ENCODE measurements at regions not wholly inside any gene's neighbourhood (a gene's known extent, or its start where the extent isn't known, plus 50 kb on each side); places are given as distances from the start of the nearest gene placed in this dataset.

GRCh38 chr1:56324504-56324903 lies 254.9 kb downstream of the PLPP3 start:
- intact Hi-C loops (cut with DNase I): no loop called here
- H3K27ac ChIP-seq: no peak overlapping the region
- TF ChIP-seq POLR2A (IDR thresholded peaks at IDR 0.05): no peak
- no peak for TF ChIP-seq CTCF (IDR thresholded peaks at IDR 0.05)
- 100% methylated on average over 1 of the region's 1 CpG for WGBS (ENCODE audit: insufficient coverage, low coverage, low lambda C conversion rate, missing lambda C conversion rate)
- H3K4me3 ChIP-seq: no peak overlapping the region
- no peak for ATAC-seq
- H3K9me3 ChIP-seq: no peaks in the 10 kb centered on the region
- no peaks in the 10 kb centered on the region for H3K27me3 ChIP-seq
- peaks cover 0 to 2% (median 0%) of the 10 kb centered on the region in 4 donors for H3K4me1 ChIP-seq
- H3K36me3 ChIP-seq: no peaks in the 10 kb centered on the region
- no peak for DNase-seq

GRCh38 chr1:56322211-56322610 lies 257.2 kb downstream of the PLPP3 start:
- no peaks in the 10 kb centered on the region for H3K36me3 ChIP-seq
- TF ChIP-seq CTCF (IDR thresholded peaks at IDR 0.05): no peak
- DNase-seq: no peak
- no peaks in the 10 kb centered on the region for H3K9me3 ChIP-seq
- H3K4me3 ChIP-seq: no peak overlapping the region
- no peaks in the 10 kb centered on the region for H3K4me1 ChIP-seq
- no peak overlapping the region for H3K27ac ChIP-seq
- 87% methylated on average over 2 of the region's 3 CpGs for WGBS (ENCODE audit: insufficient coverage, low coverage, low lambda C conversion rate, missing lambda C conversion rate)
- no peak for ATAC-seq
- intact Hi-C loops (cut with DNase I): no loop called here
- no peaks in the 10 kb centered on the region for H3K27me3 ChIP-seq

GRCh38 chr1:56321150-56321490 lies 258.2 kb downstream of the PLPP3 start:
- H3K27ac ChIP-seq: no peak overlapping the region
- H3K4me3 ChIP-seq: no peak overlapping the region
- H3K9me3 ChIP-seq: no peaks in the 10 kb centered on the region
- H3K36me3 ChIP-seq: no peaks in the 10 kb centered on the region
- ATAC-seq (no peak), DNase-seq (no peak)
- no peaks in the 10 kb centered on the region for H3K4me1 ChIP-seq
- 92% methylated on average over 4 of the region's 4 CpGs for WGBS (ENCODE audit: insufficient coverage, low coverage, low lambda C conversion rate, missing lambda C conversion rate)
- TF ChIP-seq CTCF (IDR thresholded peaks at IDR 0.05) (no peak), POLR2A (IDR thresholded peaks at IDR 0.05) (no peak)
- intact Hi-C loops (cut with DNase I): no loop called here
- H3K27me3 ChIP-seq: no peaks in the 10 kb centered on the region

- H3K27me3 ChIP-seq: no peaks in the 10 kb centered on the region
- no peaks in the 10 kb centered on the region for H3K36me3 ChIP-seq
- ATAC-seq: no peak
- WGBS (ENCODE audit: insufficient coverage, low coverage, low lambda C conversion rate, missing lambda C conversion rate): 57% methylated on average over 3 of the region's 3 CpGs
- H3K9me3 ChIP-seq: no peaks in the 10 kb centered on the region
- H3K27ac ChIP-seq: no peak overlapping the region
- H3K4me1 ChIP-seq: no peaks in the 10 kb centered on the region
- no peak overlapping the region for H3K4me3 ChIP-seq
- DNase-seq: no peak
- intact Hi-C loops (cut with DNase I): no loop called here
- TF ChIP-seq POLR2A (IDR thresholded peaks at IDR 0.05) (no peak), CTCF (IDR thresholded peaks at IDR 0.05) (no peak)
These were observed 258.8 kb downstream of the PLPP3 start for GRCh38 chr1:56320464-56321149.

GRCh38 chr1:56317722-56318121 lies 261.6 kb downstream of the PLPP3 start:
- DNase-seq: no peak
- H3K36me3 ChIP-seq: no peaks in the 10 kb centered on the region
- TF ChIP-seq CTCF (IDR thresholded peaks at IDR 0.05) (no peak), POLR2A (IDR thresholded peaks at IDR 0.05) (no peak)
- 92% methylated on average over 4 of the region's 8 CpGs for WGBS (ENCODE audit: insufficient coverage, low coverage, low lambda C conversion rate, missing lambda C conversion rate)
- no peak overlapping the region for H3K4me3 ChIP-seq
- no peak for ATAC-seq
- intact Hi-C loops (cut with DNase I): no loop called here
- H3K4me1 ChIP-seq: no peaks in the 10 kb centered on the region
- no peaks in the 10 kb centered on the region for H3K27me3 ChIP-seq
- no peaks in the 10 kb centered on the region for H3K9me3 ChIP-seq
- H3K27ac ChIP-seq: no peak overlapping the region
